ENCODE measurements at regions not wholly inside any gene's neighbourhood (a gene's known extent, or its start where the extent isn't known, plus 50 kb on each side); places are given as distances from the start of the nearest gene placed in this dataset.
"Not testable (repeated sequence)": the region's sequence is repeated elsewhere in the genome, so short reads cannot be mapped to it uniquely, and the experiment has no call there.

GRCh38 chr6:156423075-156423474, 354.1 kb upstream of the ARID1B start:
- Histone ChIP-seq H3K9me1 (ENCODE audit: control insufficient read depth, extremely low read depth, insufficient read depth, low read length) (no peaks in the 10 kb centered on the region), H3K4me1 (ENCODE audit: control insufficient read depth, extremely low read depth, insufficient read depth, low read length) (peaks cover 8% of the 10 kb centered on the region), H3K4me3 (ENCODE audit: control insufficient read depth in 2 of 3, extremely low read depth in 1 of 3, insufficient read depth in 2 of 3, low read depth in 1 of 3, low read length in 3 of 3) (no peak overlapping the region), H3K9ac (ENCODE audit: control insufficient read depth, extremely low read depth, insufficient read depth, low read length) (no peak overlapping the region), H3K27ac (ENCODE audit: control insufficient read depth, insufficient read depth, low read length) (no peak overlapping the region), H3K27me3 (ENCODE audit: control insufficient read depth, extremely low read depth, insufficient read depth, low read length) (no peaks in the 10 kb centered on the region), H3K79me2 (ENCODE audit: control insufficient read depth, insufficient read depth, low read length) (no peaks in the 10 kb centered on the region), H2AFZ (ENCODE audit: control insufficient read depth, low read length) (no peak overlapping the region), H3K4me2 (ENCODE audit: control insufficient read depth, extremely low read depth, insufficient read depth, low read depth, low read length) (no peak overlapping the region), H4K20me1 (ENCODE audit: control insufficient read depth, extremely low read depth, insufficient read depth, low read length) (no peaks in the 10 kb centered on the region), H3K9me3 (ENCODE audit: control insufficient read depth, low read depth, low read length) (peaks cover 2% of the 10 kb centered on the region), H3K36me3 (ENCODE audit: control insufficient read depth in 2 of 2, extremely low read depth in 1 of 2, insufficient read depth in 2 of 2, low read length in 2 of 2) (no peaks in the 10 kb centered on the region)
- TF ChIP-seq EZH2 (IDR thresholded peaks at IDR 0.05; ENCODE audit: low read length), result no peak
- TF ChIP-seq CTCF (optimal IDR thresholded peaks at IDR 0.05 in 1 of 3, IDR thresholded peaks at IDR 0.05 in 1 of 3, conservative IDR thresholded peaks at IDR 0.05 in 1 of 3; ENCODE audit: extremely low read depth in 1 of 3, insufficient read depth in 2 of 3, low read length in 3 of 3), result no peak
- FAIRE-seq (no peak), DNase-seq (ENCODE audit: low read depth, low spot score) (no peak)
- dilution Hi-C loops (cut with MboI; ENCODE audit: extremely low pct_ligation_motif_present, low sequenced_read_pairs), result no loop called here

- no peak for TF ChIP-seq EZH2 (IDR thresholded peaks at IDR 0.05; ENCODE audit: low read length)
- TF ChIP-seq CTCF (optimal IDR thresholded peaks at IDR 0.05 in 1 of 3, IDR thresholded peaks at IDR 0.05 in 1 of 3, conservative IDR thresholded peaks at IDR 0.05 in 1 of 3; ENCODE audit: extremely low read depth in 1 of 3, insufficient read depth in 2 of 3, low read length in 3 of 3), result no peak
- peaks cover 1% of the 10 kb centered on the region for H3K4me1 ChIP-seq (ENCODE audit: control insufficient read depth, extremely low read depth, insufficient read depth, low read length)
- no peak overlapping the region for H2AFZ ChIP-seq (ENCODE audit: control insufficient read depth, low read length)
- H3K79me2 ChIP-seq (ENCODE audit: control insufficient read depth, insufficient read depth, low read length), result no peaks in the 10 kb centered on the region
- H3K27me3 ChIP-seq (ENCODE audit: control insufficient read depth, extremely low read depth, insufficient read depth, low read length), result no peaks in the 10 kb centered on the region
- dilution Hi-C loops (cut with MboI; ENCODE audit: extremely low pct_ligation_motif_present, low sequenced_read_pairs), result no loop called here
- no peaks in the 10 kb centered on the region for H3K36me3 ChIP-seq (ENCODE audit: control insufficient read depth in 2 of 2, extremely low read depth in 1 of 2, insufficient read depth in 2 of 2, low read length in 2 of 2)
- H3K27ac ChIP-seq (ENCODE audit: control insufficient read depth, insufficient read depth, low read length), result no peak overlapping the region
- no peak overlapping the region for H3K4me2 ChIP-seq (ENCODE audit: control insufficient read depth, extremely low read depth, insufficient read depth, low read depth, low read length)
- H3K9ac ChIP-seq (ENCODE audit: control insufficient read depth, extremely low read depth, insufficient read depth, low read length), result no peak overlapping the region
- peaks cover 2% of the 10 kb centered on the region for H3K9me3 ChIP-seq (ENCODE audit: control insufficient read depth, low read depth, low read length)
- H3K9me1 ChIP-seq (ENCODE audit: control insufficient read depth, extremely low read depth, insufficient read depth, low read length), result no peaks in the 10 kb centered on the region
- no peak for DNase-seq (ENCODE audit: low read depth, low spot score)
- H3K4me3 ChIP-seq (ENCODE audit: control insufficient read depth in 2 of 3, extremely low read depth in 1 of 3, insufficient read depth in 2 of 3, low read depth in 1 of 3, low read length in 3 of 3), result no peak overlapping the region
- no peaks in the 10 kb centered on the region for H4K20me1 ChIP-seq (ENCODE audit: control insufficient read depth, extremely low read depth, insufficient read depth, low read length)
- no peak for FAIRE-seq
Observed at GRCh38 chr6:156421933-156422332, 355.2 kb upstream of the ARID1B start.

GRCh38 chr6:156421301-156421700, 355.9 kb upstream of the ARID1B start:
- FAIRE-seq; H3K4me3 ChIP-seq (ENCODE audit: control insufficient read depth in 2 of 3, extremely low read depth in 1 of 3, insufficient read depth in 2 of 3, low read depth in 1 of 3, low read length in 3 of 3); H2AFZ ChIP-seq (ENCODE audit: control insufficient read depth, low read length); H3K79me2 ChIP-seq (ENCODE audit: control insufficient read depth, insufficient read depth, low read length); H3K27me3 ChIP-seq (ENCODE audit: control insufficient read depth, extremely low read depth, insufficient read depth, low read length); H3K9ac ChIP-seq (ENCODE audit: control insufficient read depth, extremely low read depth, insufficient read depth, low read length); H3K4me1 ChIP-seq (ENCODE audit: control insufficient read depth, extremely low read depth, insufficient read depth, low read length); DNase-seq (ENCODE audit: low read depth, low spot score); H3K36me3 ChIP-seq (ENCODE audit: control insufficient read depth in 2 of 2, extremely low read depth in 1 of 2, insufficient read depth in 2 of 2, low read length in 2 of 2); H3K4me2 ChIP-seq (ENCODE audit: control insufficient read depth, extremely low read depth, insufficient read depth, low read depth, low read length); H3K9me1 ChIP-seq (ENCODE audit: control insufficient read depth, extremely low read depth, insufficient read depth, low read length); H3K27ac ChIP-seq (ENCODE audit: control insufficient read depth, insufficient read depth, low read length); dilution Hi-C loops (cut with MboI; ENCODE audit: extremely low pct_ligation_motif_present, low sequenced_read_pairs); H4K20me1 ChIP-seq (ENCODE audit: control insufficient read depth, extremely low read depth, insufficient read depth, low read length); H3K9me3 ChIP-seq (ENCODE audit: control insufficient read depth, low read depth, low read length): not testable (repeated sequence)

Measured in keratinocyte (primary cell).